H1 (cell line): ENCODE measurements at regions not wholly inside any gene's neighbourhood (a gene's known extent, or its start where the extent isn't known, plus 50 kb on each side); places are given as distances from the start of the nearest gene placed in this dataset.

Experiments used
- CTCF ChIA-PET: fragments of 300-600 bp; sonication (Branson Sonifier 250); formaldehyde crosslinking; loops from one replicate; lab custom pipeline; 2021; ENCODE audit not compliant: partially characterized antibody; lab: Charles Lee
- POLR2A ChIA-PET: fragments of 300-600 bp; sonication (Branson Sonifier 250); formaldehyde crosslinking; loops from one replicate; lab custom pipeline; 2021; ENCODE audit warnings: inconsistent platforms; ENCODE audit not compliant: partially characterized antibody; lab: Charles Lee
- DNase-seq, 2 experiments: peaks; one replicate each; pipeline versions ENCODE4 v3.0.0 to v3.0.0-alpha.2; 2010 to 2022; ENCODE audit warnings: low spot score in 2 of 2, low read depth in 1 of 2, mixed read lengths in 1 of 2
- FAIRE-seq: peaks from 2 replicates; lab custom pipeline; 2011; peaks lifted over from hg19 to GRCh38; lab: Jason Lieb, UNC
- H2AFZ ChIP-seq: 2 replicates; pipeline ENCODE4 v1.8.1; 2012; ENCODE audit warnings: low read length, inconsistent platforms
- H2AK5ac ChIP-seq: 2 replicates; pipeline ENCODE4 v1.6.1; 2013; ENCODE audit warnings: low read depth, low read length
- H2BK120ac ChIP-seq: replicated peaks from 2 replicates; pipeline ENCODE3; 2013; ENCODE audit warnings: low read depth, low read length, inconsistent platforms
- H2BK12ac ChIP-seq: 2 replicates; pipeline ENCODE4 v1.6.1; 2013; ENCODE audit warnings: low read depth, low read length
- H2BK15ac ChIP-seq: 2 replicates; pipeline ENCODE4 v1.6.1; 2013; ENCODE audit warnings: low read length
- H2BK20ac ChIP-seq: 2 replicates; pipeline ENCODE4 v1.6.1; 2013; ENCODE audit warnings: low read length
- H2BK5ac ChIP-seq: 2 replicates; pipeline ENCODE4 v1.6.1; 2013; ENCODE audit warnings: low read depth, low read length
- H3K14ac ChIP-seq: 2 replicates; pipeline ENCODE4 v1.6.1; 2013; ENCODE audit warnings: inconsistent platforms; ENCODE audit not compliant: insufficient read length
- H3K18ac ChIP-seq: 2 replicates; pipeline ENCODE4 v1.6.1; 2013; ENCODE audit warnings: low read length; ENCODE audit errors: extremely low read depth
- H3K23ac ChIP-seq: 2 replicates; pipeline ENCODE4 v1.6.1; 2013; ENCODE audit warnings: inconsistent platforms; ENCODE audit not compliant: insufficient read length
- H3K23me2 ChIP-seq: 2 replicates; pipeline ENCODE4 v1.6.1; 2013; ENCODE audit warnings: low read depth, low read length
- H3K27ac ChIP-seq: 2 replicates; pipeline ENCODE4 v1.6.1; 2011; ENCODE audit warnings: low read depth, low read length, inconsistent platforms
- H3K27me3 ChIP-seq, 4 experiments: replicated peaks in 1 of 4; 1 replicate in 1 of 4; 2 replicates in 3 of 4; pipeline versions ENCODE4 v1.6.1 to v1.8.1; 2011 to 2013; ENCODE audit warnings: low read length in 3 of 4, mild to moderate bottlenecking in 3 of 4, inconsistent platforms in 2 of 4, mixed read lengths in 2 of 4, moderate library complexity in 1 of 4; ENCODE audit not compliant: control insufficient read depth in 3 of 4, insufficient read depth in 3 of 4; ENCODE audit errors: extremely low read depth in 1 of 4
- H3K36me3 ChIP-seq, 4 experiments: 2 replicates each; pipeline versions ENCODE4 v1.6.1 to v1.8.1; 2011 to 2013; ENCODE audit warnings: mild to moderate bottlenecking in 4 of 4, low read length in 3 of 4, moderate library complexity in 2 of 4, control low read depth in 1 of 4, inconsistent platforms in 1 of 4; ENCODE audit not compliant: insufficient read depth in 4 of 4, control insufficient read depth in 2 of 4
- H3K4ac ChIP-seq: replicated peaks from 2 replicates; pipeline ENCODE3; 2013; ENCODE audit warnings: low read length, low read depth, mixed read lengths, inconsistent platforms; ENCODE audit not compliant: insufficient read length
- H3K4me1 ChIP-seq, 4 experiments: replicated peaks in 1 of 4; 1 replicate in 1 of 4; 2 replicates in 3 of 4; pipeline versions ENCODE4 v1.6.1 to v1.8.1; 2011 to 2013; ENCODE audit warnings: low read length in 3 of 4, inconsistent platforms in 2 of 4, mixed read lengths in 1 of 4; ENCODE audit not compliant: insufficient read depth in 4 of 4, control insufficient read depth in 3 of 4
- H3K4me2 ChIP-seq, 2 experiments: 2 replicates each; pipeline versions ENCODE4 v1.6.1 to v1.8.1; 2011 to 2013; ENCODE audit warnings: low read depth in 2 of 2, low read length in 2 of 2, control low read depth in 1 of 2, inconsistent platforms in 1 of 2, mild to moderate bottlenecking in 1 of 2; ENCODE audit not compliant: insufficient read depth in 1 of 2
- H3K4me3 ChIP-seq, 4 experiments: fragments of 200-600, 300-600 bp in 1 of 4; sonication (generic), shearing (Covaris generic), sonication (Bioruptor Twin) in 1 of 4; 2 replicates each; pipeline versions ENCODE4 v1.5.1 to v1.8.1; 2011 to 2016; ENCODE audit warnings: low read length in 4 of 4, low read depth in 3 of 4, control low read depth in 2 of 4, inconsistent platforms in 2 of 4, mild to moderate bottlenecking in 2 of 4, mixed read lengths in 1 of 4, moderate library complexity in 1 of 4; ENCODE audit not compliant: insufficient read depth in 2 of 4; ENCODE audit errors: extremely low read depth in 1 of 4
- H3K56ac ChIP-seq: replicated peaks from 2 replicates; pipeline ENCODE3; 2013; ENCODE audit warnings: low read depth, mild to moderate bottlenecking, mixed read lengths, low read length, inconsistent platforms; ENCODE audit not compliant: insufficient read length
- H3K79me1 ChIP-seq: 2 replicates; pipeline ENCODE4 v1.6.1; 2013; ENCODE audit warnings: low read depth, low read length, control low read depth
- H3K79me2 ChIP-seq, 2 experiments: 2 replicates each; pipeline versions ENCODE4 v1.6.1 to v1.8.1; 2012 to 2013; ENCODE audit warnings: low read length in 2 of 2, mild to moderate bottlenecking in 2 of 2, inconsistent platforms in 1 of 2; ENCODE audit not compliant: insufficient read depth in 2 of 2, control insufficient read depth in 1 of 2
- H3K9ac ChIP-seq, 4 experiments: replicated peaks in 1 of 4; 1 replicate in 1 of 4; 2 replicates in 3 of 4; pipeline versions ENCODE4 v1.6.1 to v1.8.1; 2011 to 2013; ENCODE audit warnings: low read depth in 3 of 4, low read length in 3 of 4, control low read depth in 2 of 4, mild to moderate bottlenecking in 2 of 4, moderate library complexity in 2 of 4, inconsistent platforms in 1 of 4; ENCODE audit errors: extremely low read depth in 1 of 4
- H3K9me3 ChIP-seq, 2 experiments: 2 replicates each; pipeline versions ENCODE4 v1.6.1 to v1.8.1; 2012 to 2013; ENCODE audit warnings: mild to moderate bottlenecking in 2 of 2, moderate library complexity in 2 of 2, control low read depth in 1 of 2, inconsistent platforms in 1 of 2, low read depth in 1 of 2, low read length in 1 of 2, mixed read lengths in 1 of 2; ENCODE audit not compliant: insufficient read depth in 2 of 2
- H4K20me1 ChIP-seq, 2 experiments: replicated peaks in 1 of 2; 2 replicates each; pipeline versions ENCODE3 to v1.8.1; 2011 to 2013; ENCODE audit warnings: inconsistent platforms in 2 of 2, low read length in 2 of 2, mild to moderate bottlenecking in 1 of 2; ENCODE audit not compliant: insufficient read depth in 2 of 2, control insufficient read depth in 1 of 2
- H4K5ac ChIP-seq: 2 replicates; pipeline ENCODE4 v1.6.1; 2013; ENCODE audit warnings: low read length, low read depth, mixed read lengths, inconsistent platforms; ENCODE audit not compliant: insufficient read length
- H4K8ac ChIP-seq: 2 replicates; pipeline ENCODE4 v1.8.0; 2013; ENCODE audit warnings: mild to moderate bottlenecking, moderate library complexity, low read length, inconsistent platforms; ENCODE audit not compliant: insufficient read depth; ENCODE audit errors: extremely low read depth
- H4K91ac ChIP-seq: replicated peaks from 2 replicates; pipeline ENCODE3; 2013; ENCODE audit warnings: low read length, mixed read lengths, inconsistent platforms; ENCODE audit not compliant: insufficient read length
- ASH2L ChIP-seq: fragments of 200-600, 300-600 bp; sonication (generic); IDR thresholded peaks from one replicate; pipeline ENCODE4 v1.7.1; 2017; ENCODE audit warnings: low read length
- BACH1 ChIP-seq: IDR thresholded peaks from 2 replicates; pipeline ENCODE4 v1.6.1; 2012; ENCODE audit warnings: low read length, improper control_type of control experiment
- CBX5 ChIP-seq: fragments of 300-800, 300-1000 bp; sonication (generic); IDR thresholded peaks from 2 replicates; pipeline ENCODE4 v1.7.1; 2016; ENCODE audit warnings: antibody characterized with exemption, low read length, low read depth
- HDAC6 ChIP-seq: IDR thresholded peaks from one replicate; pipeline ENCODE4 v1.7.1; 2012; ENCODE audit warnings: low read depth, mild to moderate bottlenecking, inconsistent platforms, low read length, moderate library complexity
- KDM1A ChIP-seq: fragments of 200-600, 300-600 bp; sonication (generic); IDR thresholded peaks from 2 replicates; pipeline ENCODE4 v1.7.1; 2016; ENCODE audit warnings: mild to moderate bottlenecking, low read length, borderline replicate concordance
- POLR2AphosphoS5 ChIP-seq: IDR thresholded peaks from 2 replicates; pipeline ENCODE4 v1.6.1; 2011; ENCODE audit warnings: low read depth, low read length
- POU5F1 ChIP-seq: IDR thresholded peaks from 2 replicates; pipeline ENCODE4 v1.6.1; 2011; ENCODE audit warnings: low read depth, mild to moderate bottlenecking, low read length, moderate library complexity
- RFX5 ChIP-seq: IDR thresholded peaks from 2 replicates; pipeline ENCODE4 v1.6.1; 2011; ENCODE audit warnings: low read depth, low read length, improper control_type of control experiment, borderline replicate concordance
- SIX5 ChIP-seq: IDR thresholded peaks from 2 replicates; pipeline ENCODE4 v1.6.1; 2011; ENCODE audit warnings: mild to moderate bottlenecking, low read depth, low read length
- SP1 ChIP-seq: IDR thresholded peaks from 2 replicates; pipeline ENCODE4 v1.6.1; 2011; ENCODE audit warnings: low read depth, low read length
- SUZ12 ChIP-seq: fragments of 200-600 bp; sonication (generic); IDR thresholded peaks from 2 replicates; pipeline ENCODE4 v1.6.1; 2012; ENCODE audit warnings: mild to moderate bottlenecking, inconsistent platforms, low read length, moderate library complexity, mixed read lengths
- TAF1 ChIP-seq: IDR thresholded peaks from 2 replicates; pipeline ENCODE4 v1.6.1; 2011; ENCODE audit warnings: mild to moderate bottlenecking, low read depth, low read length
- TCF12 ChIP-seq: IDR thresholded peaks from 2 replicates; pipeline ENCODE4 v1.6.1; 2011; ENCODE audit warnings: low read depth, mild to moderate bottlenecking, low read length
- USF2 ChIP-seq: IDR thresholded peaks from 2 replicates; pipeline ENCODE4 v1.6.1; 2011; ENCODE audit warnings: low read length, improper control_type of control experiment
- WGBS, 2 experiments: shearing (Covaris generic) in 1 of 2; methylation state at CpG; one replicate each; pipeline versions ENCODE4 v1.1.6 to v1.1.7; 2013 to 2015; ENCODE audit warnings: low lambda C conversion rate in 2 of 2, mixed read lengths in 2 of 2, inconsistent platforms in 1 of 2, low coverage in 1 of 2, missing lambda C conversion rate in 1 of 2; ENCODE audit not compliant: insufficient replicate concordance in 2 of 2, insufficient coverage in 1 of 2, insufficient read length in 1 of 2; ENCODE audit errors: extremely low coverage in 1 of 2, missing lambda C conversion rate in 1 of 2; 5-methylcytosine and 5-hydroxymethylcytosine counted together
- TF ChIP-seq, protein P1 (sequence below): IDR thresholded peaks from 2 replicates; pipeline ENCODE4 v1.6.1; 2011; ENCODE audit warnings: low read depth, mild to moderate bottlenecking, low read length; ENCODE audit not compliant: insufficient read depth

DNA sequence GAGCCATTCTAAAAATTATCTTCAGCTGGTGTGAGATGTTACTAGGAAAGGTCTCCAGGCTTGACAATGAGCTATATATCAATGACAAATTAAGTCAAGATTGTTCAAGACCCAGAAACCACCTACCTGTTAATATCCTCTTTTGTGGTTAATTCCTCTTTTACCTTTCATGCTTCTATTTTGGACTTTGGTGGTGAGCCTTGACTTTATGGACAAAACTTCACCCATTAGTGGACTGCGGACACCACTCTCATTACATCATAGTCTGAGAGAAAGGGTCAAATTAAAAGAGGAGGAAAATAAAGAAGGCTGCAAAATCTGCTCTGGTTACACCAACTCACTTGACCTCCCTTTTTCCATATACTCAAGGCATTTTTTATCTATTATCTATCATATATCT, 271.5 kb upstream of the TTC14 start:
- no peak overlapping the region for H3K9ac ChIP-seq
- no peak overlapping the region for H4K8ac ChIP-seq
- DNase-seq (no peak), FAIRE-seq (no peak)
- H4K91ac ChIP-seq = no peak overlapping the region
- no peaks in the 10 kb centered on the region for H3K4me1 ChIP-seq
- no peak overlapping the region for H3K14ac ChIP-seq
- H3K79me1 ChIP-seq = no peaks in the 10 kb centered on the region
- no peak overlapping the region for H2AK5ac ChIP-seq
- no peak overlapping the region for H2AFZ ChIP-seq
- no peak overlapping the region for H3K56ac ChIP-seq
- ChIA-PET CTCF (no interaction called here), POLR2A (no interaction called here)
- H3K36me3 ChIP-seq = no peaks in the 10 kb centered on the region
- H3K23me2 ChIP-seq = no peaks in the 10 kb centered on the region
- H3K23ac ChIP-seq = no peak overlapping the region
- no peak overlapping the region for H3K27ac ChIP-seq
- no peak for TF ChIP-seq SIX5
- TF ChIP-seq SUZ12 = no peak
- no peak for TF ChIP-seq SP1
- no peak for TF ChIP-seq BACH1
- TF ChIP-seq POU5F1 = no peak
- no peak for TF ChIP-seq CBX5
- TF ChIP-seq, protein P1, sequence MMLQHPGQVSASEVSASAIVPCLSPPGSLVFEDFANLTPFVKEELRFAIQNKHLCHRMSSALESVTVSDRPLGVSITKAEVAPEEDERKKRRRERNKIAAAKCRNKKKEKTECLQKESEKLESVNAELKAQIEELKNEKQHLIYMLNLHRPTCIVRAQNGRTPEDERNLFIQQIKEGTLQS = no peak
- TF ChIP-seq TAF1 = no peak
- no peak for TF ChIP-seq HDAC6
- no peak for TF ChIP-seq POLR2AphosphoS5
- no peak for TF ChIP-seq RFX5
- TF ChIP-seq TCF12 = no peak
- TF ChIP-seq USF2 = no peak
- TF ChIP-seq KDM1A = no peak
- no peak for TF ChIP-seq ASH2L
- no peak overlapping the region for H4K5ac ChIP-seq
- H3K9me3 ChIP-seq = no peaks in the 10 kb centered on the region
- H3K4me3 ChIP-seq = no peak overlapping the region
- H3K79me2 ChIP-seq = no peaks in the 10 kb centered on the region
- H3K4me2 ChIP-seq = no peak overlapping the region
- H2BK12ac ChIP-seq = no peak overlapping the region
- no peak overlapping the region for H3K4ac ChIP-seq
- H2BK120ac ChIP-seq = no peak overlapping the region
- H3K18ac ChIP-seq = no peak overlapping the region
- no peak overlapping the region for H2BK20ac ChIP-seq
- H3K27me3 ChIP-seq = peaks cover 0 to 2% (median 0%) of the 10 kb centered on the region in 4 experiments; a peak in 1 of 7 replicates
- H4K20me1 ChIP-seq = no peaks in the 10 kb centered on the region
- H2BK15ac ChIP-seq = no peak overlapping the region
- WGBS, 2 experiments = 78% methylated on average over 1 of the region's 1 CpG; no CpG with 5 or more reads in 1 of the 2 experiments
- H2BK5ac ChIP-seq = no peak overlapping the region
